ENCODE measurements at regions not wholly inside any gene's neighbourhood (a gene's known extent, or its start where the extent isn't known, plus 50 kb on each side); places are given as distances from the start of the nearest gene placed in this dataset.
A peak's percentile ranks its signal among the peaks of the same experiment; 100 is the strongest.

DNA sequence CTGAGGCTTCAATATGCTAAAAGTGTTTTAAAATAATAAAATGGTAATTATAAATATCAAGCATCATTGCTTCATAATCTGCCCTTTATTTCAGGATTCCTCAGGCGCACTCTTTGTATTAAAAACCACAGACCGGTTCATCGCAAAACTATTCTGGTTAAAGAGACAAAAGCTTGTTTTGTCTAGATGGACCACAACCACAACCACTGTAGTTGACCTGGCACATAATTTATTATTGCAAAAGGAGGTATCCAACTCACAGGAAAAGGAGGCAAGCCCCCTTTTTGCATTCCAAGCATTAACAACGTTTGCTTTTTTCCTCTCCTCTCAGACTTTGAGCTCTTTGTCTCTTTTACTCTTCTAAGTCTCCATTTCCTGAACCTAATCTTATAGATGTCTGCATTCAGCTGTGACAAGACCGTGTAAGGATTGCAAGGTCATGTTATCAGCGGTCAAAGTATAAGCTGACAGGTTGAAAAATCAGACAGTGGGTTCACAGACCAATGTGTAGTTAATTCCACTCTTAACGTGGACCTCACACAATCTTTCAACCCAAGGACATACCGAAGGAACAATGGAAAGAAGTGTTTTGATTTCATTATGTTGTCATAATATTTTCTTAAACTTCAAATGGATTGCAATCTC is 1057.6 kb downstream of the GALC start:
- Histone ChIP-seq H2AFZ (ENCODE audit: low read length) (no peak overlapping the region), H3K4me3 (replicated peaks in 1 of 3; ENCODE audit: insufficient read depth in 1 of 3, low read depth in 2 of 3, low read length in 3 of 3) (no peak overlapping the region), H3K9ac (ENCODE audit: insufficient read depth, low read depth, low read length) (no peak overlapping the region), H3K27ac (ENCODE audit: extremely low read length, insufficient read depth, low read length) (no peak overlapping the region), H3K79me2 (ENCODE audit: insufficient read depth, low read length) (no peaks in the 10 kb centered on the region), H3K4me2 (ENCODE audit: low read depth, low read length) (no peak overlapping the region), H3K9me3 (ENCODE audit: low read length) (no peaks in the 10 kb centered on the region), H3K27me3 (ENCODE audit: control insufficient read depth in 1 of 2, insufficient read depth in 2 of 2, low read length in 2 of 2) (no peaks in the 10 kb centered on the region), H3K4me1 (ENCODE audit: insufficient read depth, low read length) (no peaks in the 10 kb centered on the region), H4K20me1 (ENCODE audit: insufficient read depth, low read length) (no peaks in the 10 kb centered on the region), H3K36me3 (replicated peaks in 1 of 2; ENCODE audit: control insufficient read depth in 1 of 2, insufficient read depth in 2 of 2, low read length in 2 of 2) (no peaks in the 10 kb centered on the region)
- FAIRE-seq: no peak
- no peak for TF ChIP-seq ZFAT (CRISPR knock-in tag; conservative IDR thresholded peaks at IDR 0.05)
- TF ChIP-seq ZNF792 (CRISPR knock-in tag; IDR thresholded peaks at IDR 0.05): no peak
- TF ChIP-seq HNF4A (CRISPR knock-in tag; IDR thresholded peaks at IDR 0.05): peak; percentile 25; the same call in 1 of the 2 replicates
- ChIA-PET CTCF (ENCODE audit: low intra/inter-chr PET ratio, low total read pairs) (no interaction called here), POLR2A (no interaction called here)
- 22% methylated on average over 8 of the region's 8 CpGs for WGBS (ENCODE audit: low lambda C conversion rate)
- in situ Hi-C loops (cut with HindIII; ENCODE audit: extremely low pct_ligation_motif_present, low pct_unique_long_range_greater_than_20kb): no loop called here
- no TSS peak for BruUV-seq (replicated peaks)
- ATAC-seq: no peak
- intact Hi-C loops (cut with micrococcal nuclease; ENCODE audit: unreplicated experiment): no loop called here
- DNase-seq (ENCODE audit: low spot score): no peak

DNA sequence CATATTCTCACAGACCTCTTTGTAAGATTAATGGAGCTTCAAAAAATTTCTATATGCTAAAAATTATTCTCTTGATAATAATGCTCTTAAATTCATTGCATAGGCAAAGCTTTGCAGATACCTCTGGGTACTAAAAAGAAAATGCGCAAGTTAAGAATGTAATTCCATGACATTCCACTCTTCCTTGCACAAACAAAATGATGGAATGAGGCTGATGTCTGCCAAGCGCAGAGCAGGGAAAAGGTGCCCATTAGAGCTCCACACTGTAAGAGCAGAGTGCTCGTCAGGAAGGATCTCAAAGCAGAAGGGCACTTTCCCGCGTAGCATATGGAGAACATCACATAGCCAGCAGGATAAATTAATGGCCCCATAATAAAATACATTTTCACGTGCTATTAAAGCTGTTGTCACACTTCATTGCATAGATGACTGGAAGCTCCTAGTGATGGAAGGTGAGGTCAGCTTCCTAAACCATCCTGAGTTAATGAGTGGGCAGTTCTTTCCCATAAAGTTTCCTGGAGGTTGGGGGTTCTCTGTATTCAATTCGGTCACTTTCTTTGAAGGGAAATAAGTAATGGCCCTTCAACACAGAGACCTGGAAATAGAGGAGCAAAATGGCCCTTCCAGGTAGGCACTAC is 1058.9 kb downstream of the GALC start:
- no TSS peak for BruUV-seq (replicated peaks)
- no peak overlapping the region for H2AFZ ChIP-seq (ENCODE audit: low read length)
- POLR2A ChIA-PET: no interaction called here
- no peaks in the 10 kb centered on the region for H3K79me2 ChIP-seq (ENCODE audit: insufficient read depth, low read length)
- no peak for FAIRE-seq
- intact Hi-C loops (cut with micrococcal nuclease; ENCODE audit: unreplicated experiment) (no loop called here), in situ Hi-C loops (cut with HindIII; ENCODE audit: extremely low pct_ligation_motif_present, low pct_unique_long_range_greater_than_20kb) (no loop called here)
- no peaks in the 10 kb centered on the region for H3K4me1 ChIP-seq (ENCODE audit: insufficient read depth, low read length)
- no peaks in the 10 kb centered on the region for H3K27me3 ChIP-seq (ENCODE audit: control insufficient read depth in 1 of 2, insufficient read depth in 2 of 2, low read length in 2 of 2)
- H3K27ac ChIP-seq (ENCODE audit: extremely low read length, insufficient read depth, low read length): no peak overlapping the region
- H4K20me1 ChIP-seq (ENCODE audit: insufficient read depth, low read length): no peaks in the 10 kb centered on the region
- TF ChIP-seq ZSCAN9 (CRISPR knock-in tag; IDR thresholded peaks at IDR 0.05; ENCODE audit: borderline replicate concordance): no peak
- no peak for TF ChIP-seq ZNF180 (CRISPR knock-in tag; IDR thresholded peaks at IDR 0.05; ENCODE audit: borderline replicate concordance, low read depth)
- no peak for TF ChIP-seq TBX3 (IDR thresholded peaks at IDR 0.05; ENCODE audit: borderline replicate concordance)
- TF ChIP-seq TARDBP (CRISPR knock-in tag; IDR thresholded peaks at IDR 0.05): no peak
- no peak overlapping the region for H3K9ac ChIP-seq (ENCODE audit: insufficient read depth, low read depth, low read length)
- H3K4me2 ChIP-seq (ENCODE audit: low read depth, low read length): no peak overlapping the region
- H3K36me3 ChIP-seq (replicated peaks in 1 of 2; ENCODE audit: control insufficient read depth in 1 of 2, insufficient read depth in 2 of 2, low read length in 2 of 2): no peaks in the 10 kb centered on the region
- no peak for DNase-seq (ENCODE audit: low spot score)
- ATAC-seq: no peak
- no peaks in the 10 kb centered on the region for H3K9me3 ChIP-seq (ENCODE audit: low read length)
- CTCF ChIA-PET (ENCODE audit: low intra/inter-chr PET ratio, low total read pairs): no interaction called here
- no peak overlapping the region for H3K4me3 ChIP-seq (replicated peaks in 1 of 3; ENCODE audit: insufficient read depth in 1 of 3, low read depth in 2 of 3, low read length in 3 of 3)
- WGBS (ENCODE audit: low lambda C conversion rate): 39% methylated on average over 7 of the region's 7 CpGs
